Stomach smooth muscle (tissue), 2 donors: ENCODE measurements at regions not wholly inside any gene's neighbourhood (a gene's known extent, or its start where the extent isn't known, plus 50 kb on each side); places are given as distances from the start of the nearest gene placed in this dataset.

Source experiments
- H3K27ac ChIP-seq: one replicate; pipeline ENCODE4 v1.7.0; 2013; ENCODE audit warnings: mild to moderate bottlenecking, low read length, inconsistent platforms
- H3K27me3 ChIP-seq, 2 donors: one replicate each; pipeline ENCODE4 v1.7.0; 2013; ENCODE audit warnings: low read length in 2 of 2; ENCODE audit not compliant: insufficient read depth in 2 of 2, control insufficient read depth in 1 of 2
- H3K36me3 ChIP-seq, 2 donors: one replicate each; pipeline ENCODE4 v1.7.0; 2013; ENCODE audit warnings: low read length in 2 of 2; ENCODE audit not compliant: control insufficient read depth in 2 of 2, insufficient read depth in 2 of 2
- H3K4me1 ChIP-seq: one replicate; pipeline ENCODE4 v1.7.0; 2013; ENCODE audit warnings: low read length; ENCODE audit not compliant: control insufficient read depth, insufficient read depth
- H3K4me3 ChIP-seq, 2 donors: one replicate each; pipeline ENCODE4 v1.7.0; 2013; ENCODE audit warnings: low read length in 2 of 2
- H3K9ac ChIP-seq, 2 donors: one replicate each; pipeline ENCODE4 v1.7.0; 2013; ENCODE audit warnings: low read length in 2 of 2, mild to moderate bottlenecking in 1 of 2
- H3K9me3 ChIP-seq, 2 donors: one replicate each; pipeline ENCODE4 v1.7.0; 2013; ENCODE audit warnings: low read length in 2 of 2; ENCODE audit not compliant: control insufficient read depth in 2 of 2
- donor health status: healthy.
- donor health status: Pancreatic carcinoma.

GRCh38 chr2:76330865-76331264, 620.1 kb upstream of the GCFC2 start:
- Histone ChIP-seq H3K4me1 (no peaks in the 10 kb centered on the region), H3K36me3 (no peaks in the 10 kb centered on the region), H3K27ac (no peak overlapping the region), H3K27me3 (no peaks in the 10 kb centered on the region), H3K4me3 (no peak overlapping the region), H3K9me3 (no peaks in the 10 kb centered on the region), H3K9ac (no peak overlapping the region)

- no peaks in the 10 kb centered on the region for H3K36me3 ChIP-seq
- H3K9ac ChIP-seq = no peak overlapping the region
- H3K4me1 ChIP-seq = no peaks in the 10 kb centered on the region
- no peaks in the 10 kb centered on the region for H3K9me3 ChIP-seq
- no peak overlapping the region for H3K27ac ChIP-seq
- no peaks in the 10 kb centered on the region for H3K27me3 ChIP-seq
- H3K4me3 ChIP-seq = no peak overlapping the region
These were observed 615.9 kb upstream of the GCFC2 start for GRCh38 chr2:76326636-76327035.

GRCh38 chr2:76323381-76323780, 612.7 kb upstream of the GCFC2 start:
- H3K36me3 ChIP-seq = no peaks in the 10 kb centered on the region
- H3K27ac ChIP-seq = no peak overlapping the region
- H3K9ac ChIP-seq = no peak overlapping the region
- H3K4me1 ChIP-seq = no peaks in the 10 kb centered on the region
- H3K9me3 ChIP-seq = no peaks in the 10 kb centered on the region
- H3K27me3 ChIP-seq = no peaks in the 10 kb centered on the region
- H3K4me3 ChIP-seq = no peak overlapping the region

- H3K27me3 ChIP-seq = no peaks in the 10 kb centered on the region
- H3K4me1 ChIP-seq = no peaks in the 10 kb centered on the region
- H3K27ac ChIP-seq = no peak overlapping the region
- H3K4me3 ChIP-seq = no peak overlapping the region
- no peaks in the 10 kb centered on the region for H3K36me3 ChIP-seq
- H3K9me3 ChIP-seq = no peaks in the 10 kb centered on the region
- no peak overlapping the region for H3K9ac ChIP-seq
These were observed 610.0 kb upstream of the GCFC2 start for GRCh38 chr2:76320716-76321115.

GRCh38 chr2:76318848-76319360, 608.2 kb upstream of the GCFC2 start:
- Histone ChIP-seq H3K27me3 (no peaks in the 10 kb centered on the region), H3K9ac (no peak overlapping the region), H3K4me3 (no peak overlapping the region), H3K27ac (no peak overlapping the region), H3K4me1 (no peaks in the 10 kb centered on the region), H3K9me3 (no peaks in the 10 kb centered on the region), H3K36me3 (no peaks in the 10 kb centered on the region)

- Histone ChIP-seq H3K4me3 (no peak overlapping the region), H3K4me1 (no peaks in the 10 kb centered on the region), H3K27me3 (no peaks in the 10 kb centered on the region), H3K9ac (no peak overlapping the region), H3K27ac (no peak overlapping the region), H3K36me3 (no peaks in the 10 kb centered on the region), H3K9me3 (no peaks in the 10 kb centered on the region)
These were observed 606.0 kb upstream of the GCFC2 start for GRCh38 chr2:76316691-76317090.

- Histone ChIP-seq H3K27me3 (no peaks in the 10 kb centered on the region), H3K4me1 (no peaks in the 10 kb centered on the region), H3K4me3 (no peak overlapping the region), H3K9me3 (no peaks in the 10 kb centered on the region), H3K36me3 (no peaks in the 10 kb centered on the region), H3K27ac (no peak overlapping the region), H3K9ac (no peak overlapping the region)
These were observed 603.7 kb upstream of the GCFC2 start for GRCh38 chr2:76314271-76315020.

GRCh38 chr2:76312236-76312635, 601.5 kb upstream of the GCFC2 start:
- Histone ChIP-seq H3K9me3 (no peaks in the 10 kb centered on the region), H3K27ac (no peak overlapping the region), H3K4me3 (no peak overlapping the region), H3K27me3 (no peaks in the 10 kb centered on the region), H3K36me3 (no peaks in the 10 kb centered on the region), H3K4me1 (no peaks in the 10 kb centered on the region), H3K9ac (no peak overlapping the region)

- H3K9me3 ChIP-seq = no peaks in the 10 kb centered on the region
These were observed 601.0 kb upstream of the GCFC2 start for GRCh38 chr2:76311728-76312127.

GRCh38 chr2:76310894-76311633, 600.3 kb upstream of the GCFC2 start:
- no peaks in the 10 kb centered on the region for H3K36me3 ChIP-seq
- no peaks in the 10 kb centered on the region for H3K4me1 ChIP-seq
- no peak overlapping the region for H3K4me3 ChIP-seq
- no peaks in the 10 kb centered on the region for H3K9me3 ChIP-seq
- no peak overlapping the region for H3K9ac ChIP-seq
- H3K27me3 ChIP-seq = no peaks in the 10 kb centered on the region
- H3K27ac ChIP-seq = no peak overlapping the region

More at GRCh38 chr2:76311728-76312127, 601.0 kb upstream of the GCFC2 start:
- Histone ChIP-seq H3K9ac (no peak overlapping the region), H3K4me3 (no peak overlapping the region), H3K4me1 (no peaks in the 10 kb centered on the region), H3K27me3 (no peaks in the 10 kb centered on the region), H3K27ac (no peak overlapping the region), H3K36me3 (no peaks in the 10 kb centered on the region)

- H3K9me3 ChIP-seq = no peaks in the 10 kb centered on the region
- H3K9ac ChIP-seq = no peak overlapping the region
- no peak overlapping the region for H3K4me3 ChIP-seq
- no peaks in the 10 kb centered on the region for H3K36me3 ChIP-seq
- H3K27me3 ChIP-seq = no peaks in the 10 kb centered on the region
- H3K4me1 ChIP-seq = no peaks in the 10 kb centered on the region
- H3K27ac ChIP-seq = no peak overlapping the region
These were observed 596.8 kb upstream of the GCFC2 start for GRCh38 chr2:76307495-76307894.
